Lower lobe of right lung (tissue), 2 donors: ENCODE measurements at regions not wholly inside any gene's neighbourhood (a gene's known extent, or its start where the extent isn't known, plus 50 kb on each side); places are given as distances from the start of the nearest gene placed in this dataset.

Source experiments
- ATAC-seq, 2 donors: fragments of 200-7000 bp; cut with Tn5 transposase; one replicate each; pipeline ENCODE4 v1.9.1; 2020 to 2022; ENCODE audit warnings: mild to moderate bottlenecking in 2 of 2, moderate library complexity in 2 of 2
- DNase-seq: peaks from one replicate; pipeline ENCODE4 v3.0.0-alpha.2; 2020
- H3K27ac ChIP-seq: fragments of 200-600 bp; one replicate; pipeline ENCODE4 v1.8.0; 2022
- H3K27me3 ChIP-seq: fragments of 200-600 bp; one replicate; pipeline ENCODE4 v1.8.0; 2022; ENCODE audit warnings: low read depth
- H3K36me3 ChIP-seq: fragments of 200-600 bp; one replicate; pipeline ENCODE4 v1.8.0; 2022; ENCODE audit warnings: mild to moderate bottlenecking
- H3K4me1 ChIP-seq: fragments of 200-600 bp; one replicate; pipeline ENCODE4 v1.8.0; 2022
- H3K4me3 ChIP-seq: fragments of 200-600 bp; one replicate; pipeline ENCODE4 v1.8.0; 2022; ENCODE audit warnings: mild to moderate bottlenecking
- H3K9me3 ChIP-seq: fragments of 200-600 bp; one replicate; pipeline ENCODE4 v1.8.0; 2022
- CTCF ChIP-seq: fragments of 200-600 bp; IDR thresholded peaks from one replicate; pipeline ENCODE4 v1.8.0; 2022; ENCODE audit warnings: antibody characterized with exemption, mild to moderate bottlenecking
- intact Hi-C: fragments of 100-400 bp; cut with DNase I; formaldehyde crosslinking; loops from one replicate; pipeline ENCODE4 v1.11.0; 2022
- donor health status: DM: no; HTN: yes; CAD: no; lungs with severe emphysema.

GRCh38 chr1:96290801-96291200, 430.8 kb upstream of the PTBP2 start:
- H3K27me3 ChIP-seq: no peaks in the 10 kb centered on the region
- no peaks in the 10 kb centered on the region for H3K4me1 ChIP-seq
- no peak overlapping the region for H3K4me3 ChIP-seq
- H3K36me3 ChIP-seq: no peaks in the 10 kb centered on the region
- no peak for TF ChIP-seq CTCF
- no peaks in the 10 kb centered on the region for H3K9me3 ChIP-seq
- intact Hi-C loops: no loop called here
- no peak for ATAC-seq
- no peak for DNase-seq
- no peak overlapping the region for H3K27ac ChIP-seq

- H3K27ac ChIP-seq: no peak overlapping the region
- no peaks in the 10 kb centered on the region for H3K27me3 ChIP-seq
- intact Hi-C loops: no loop called here
- H3K4me1 ChIP-seq: no peaks in the 10 kb centered on the region
- ATAC-seq: no peak
- H3K36me3 ChIP-seq: no peaks in the 10 kb centered on the region
- TF ChIP-seq CTCF: no peak
- H3K9me3 ChIP-seq: no peaks in the 10 kb centered on the region
- no peak overlapping the region for H3K4me3 ChIP-seq
- DNase-seq: no peak
These were observed 430.1 kb upstream of the PTBP2 start for GRCh38 chr1:96291468-96291867.

GRCh38 chr1:96292141-96292540, 429.4 kb upstream of the PTBP2 start:
- intact Hi-C loops: no loop called here
- no peak overlapping the region for H3K4me3 ChIP-seq
- H3K9me3 ChIP-seq: no peaks in the 10 kb centered on the region
- H3K36me3 ChIP-seq: no peaks in the 10 kb centered on the region
- DNase-seq (no peak), ATAC-seq (no peak)
- no peak overlapping the region for H3K27ac ChIP-seq
- H3K4me1 ChIP-seq: no peaks in the 10 kb centered on the region
- no peak for TF ChIP-seq CTCF
- no peaks in the 10 kb centered on the region for H3K27me3 ChIP-seq

DNA sequence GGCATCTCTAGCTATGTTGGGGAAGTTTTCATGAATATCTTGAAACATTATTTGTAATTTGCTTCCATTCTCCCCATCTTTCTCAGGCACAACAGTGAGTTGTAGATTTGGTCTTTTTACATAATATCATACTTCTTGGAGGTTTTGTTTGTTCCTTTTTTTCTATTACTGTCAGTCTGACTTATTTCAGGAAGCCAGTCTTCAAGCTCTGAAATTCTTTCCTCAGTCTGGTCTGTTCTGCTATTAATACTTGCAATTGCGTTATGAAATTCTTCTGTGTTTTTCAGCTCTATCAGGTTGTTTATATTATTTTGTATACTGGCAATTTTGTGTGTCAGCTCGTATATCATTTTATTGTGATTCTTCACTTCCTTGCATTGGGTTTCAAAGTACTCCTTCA, 424.6 kb upstream of the PTBP2 start:
- Histone ChIP-seq H3K27me3 (no peaks in the 10 kb centered on the region), H3K36me3 (no peaks in the 10 kb centered on the region), H3K9me3 (no peaks in the 10 kb centered on the region), H3K4me3 (no peak overlapping the region), H3K4me1 (no peaks in the 10 kb centered on the region), H3K27ac (no peak overlapping the region)
- intact Hi-C loops: no loop called here
- no peak for TF ChIP-seq CTCF
- ATAC-seq (no peak), DNase-seq (no peak)

DNA sequence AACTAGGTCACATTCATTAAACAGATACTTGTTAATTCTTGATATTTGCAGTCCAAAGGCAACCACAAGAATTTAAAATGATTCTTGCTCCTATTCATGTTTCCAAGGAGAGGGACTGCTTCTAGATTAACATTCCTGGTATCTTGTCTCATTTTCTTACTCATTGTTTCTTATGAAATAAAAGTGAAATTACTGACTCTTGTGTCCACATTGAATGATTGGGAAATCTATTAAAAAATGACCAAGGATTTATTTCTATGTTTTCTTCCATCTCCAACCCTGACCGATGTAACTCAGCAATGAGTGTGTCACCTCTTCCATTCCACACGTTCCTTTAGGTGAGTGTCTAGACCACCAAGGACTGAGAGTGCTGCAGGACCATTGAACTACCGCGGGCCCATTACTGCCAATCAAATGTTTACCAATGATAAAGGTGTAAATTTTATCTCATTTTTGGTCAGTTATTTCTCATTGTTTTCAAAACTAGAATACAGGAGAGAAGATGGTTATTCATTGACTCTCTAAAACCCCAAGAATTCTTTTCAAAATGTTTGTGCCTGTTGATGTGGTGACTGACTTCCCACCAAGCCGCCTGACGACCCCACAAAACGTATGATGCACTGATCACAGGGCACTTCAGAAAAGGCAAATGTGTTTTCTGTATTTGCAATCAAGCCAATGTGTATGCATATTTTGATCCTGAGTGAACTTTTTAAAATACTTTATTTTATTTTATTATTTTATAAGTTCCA, 414.6 kb upstream of the PTBP2 start:
- no peak overlapping the region for H3K27ac ChIP-seq

More for the DNA sequence above, 414.6 kb upstream of the PTBP2 start:
- Histone ChIP-seq H3K36me3 (no peaks in the 10 kb centered on the region), H3K4me3 (no peak overlapping the region), H3K4me1 (no peaks in the 10 kb centered on the region), H3K9me3 (no peaks in the 10 kb centered on the region), H3K27me3 (no peaks in the 10 kb centered on the region)
- no peak for TF ChIP-seq CTCF
- DNase-seq (no peak), ATAC-seq (no peak)
- intact Hi-C loops: no loop called here
